GM12878 (cell line): ENCODE measurements at regions not wholly inside any gene's neighbourhood (a gene's known extent, or its start where the extent isn't known, plus 50 kb on each side); places are given as distances from the start of the nearest gene placed in this dataset.

Experiments used
- ASH2L ChIP-seq: fragments of 300-600, 200-600 bp; sonication (generic); IDR thresholded peaks from 2 replicates; pipeline ENCODE4 v1.6.1; 2017; ENCODE audit warnings: low read depth, mild to moderate bottlenecking, borderline replicate concordance
- ATF3 ChIP-seq: IDR thresholded peaks from 2 replicates; pipeline ENCODE4 v1.6.1; 2011; ENCODE audit warnings: low read depth, mild to moderate bottlenecking, low read length, moderate library complexity, borderline replicate concordance; ENCODE audit errors: extremely low read depth
- CHD2 ChIP-seq: IDR thresholded peaks from 2 replicates; pipeline ENCODE4 v1.6.1; 2011; ENCODE audit warnings: low read depth, low read length, improper control_type of control experiment, borderline replicate concordance
- MTA3 ChIP-seq: IDR thresholded peaks from 2 replicates; pipeline ENCODE4 v1.6.1; 2012; ENCODE audit warnings: low read length, inconsistent platforms, borderline replicate concordance
- POLR2A ChIP-seq: IDR thresholded peaks from 2 replicates; pipeline ENCODE4 v1.6.1; 2011; ENCODE audit warnings: low read depth, mild to moderate bottlenecking, low read length
- POLR2AphosphoS5 ChIP-seq: IDR thresholded peaks from 2 replicates; pipeline ENCODE4 v1.6.1; 2011; ENCODE audit warnings: mild to moderate bottlenecking, low read length, inconsistent platforms
- RAD21 ChIP-seq: IDR thresholded peaks from 2 replicates; pipeline ENCODE4 v1.6.1; 2011; ENCODE audit warnings: mild to moderate bottlenecking, low read depth, low read length, moderate library complexity; ENCODE audit not compliant: insufficient read depth
- SMARCA5 ChIP-seq: fragments of 450-650 bp; IDR thresholded peaks from 2 replicates; pipeline ENCODE4 v1.6.1; 2017; ENCODE audit warnings: mild to moderate bottlenecking
- SMC3 ChIP-seq: IDR thresholded peaks from 2 replicates; pipeline ENCODE4 v1.6.1; 2011; ENCODE audit warnings: low read length, improper control_type of control experiment, borderline replicate concordance
- ZBTB33 ChIP-seq: fragments of 450-650 bp; IDR thresholded peaks from 2 replicates; pipeline ENCODE4 v1.6.1; 2017; ENCODE audit warnings: mild to moderate bottlenecking
- ZNF384 ChIP-seq: IDR thresholded peaks from 2 replicates; pipeline ENCODE4 v1.6.1; 2012; ENCODE audit warnings: low read depth, mild to moderate bottlenecking, low read length, improper control_type of control experiment, borderline replicate concordance
- TF ChIP-seq, protein P1 (sequence below), 3 experiments: IDR thresholded peaks in 2 of 3; conservative IDR thresholded peaks in 1 of 3; 2 replicates each; pipeline ENCODE4 v1.5.1; 2011; ENCODE audit warnings: low read depth in 3 of 3, low read length in 3 of 3, mild to moderate bottlenecking in 3 of 3, control low read depth in 2 of 3, moderate library complexity in 2 of 3, inconsistent platforms in 1 of 3, mixed read lengths in 1 of 3; ENCODE audit not compliant: control insufficient read depth in 2 of 3, insufficient read depth in 1 of 3; ENCODE audit errors: extremely low read depth in 1 of 3

- TF ChIP-seq, protein P1, sequence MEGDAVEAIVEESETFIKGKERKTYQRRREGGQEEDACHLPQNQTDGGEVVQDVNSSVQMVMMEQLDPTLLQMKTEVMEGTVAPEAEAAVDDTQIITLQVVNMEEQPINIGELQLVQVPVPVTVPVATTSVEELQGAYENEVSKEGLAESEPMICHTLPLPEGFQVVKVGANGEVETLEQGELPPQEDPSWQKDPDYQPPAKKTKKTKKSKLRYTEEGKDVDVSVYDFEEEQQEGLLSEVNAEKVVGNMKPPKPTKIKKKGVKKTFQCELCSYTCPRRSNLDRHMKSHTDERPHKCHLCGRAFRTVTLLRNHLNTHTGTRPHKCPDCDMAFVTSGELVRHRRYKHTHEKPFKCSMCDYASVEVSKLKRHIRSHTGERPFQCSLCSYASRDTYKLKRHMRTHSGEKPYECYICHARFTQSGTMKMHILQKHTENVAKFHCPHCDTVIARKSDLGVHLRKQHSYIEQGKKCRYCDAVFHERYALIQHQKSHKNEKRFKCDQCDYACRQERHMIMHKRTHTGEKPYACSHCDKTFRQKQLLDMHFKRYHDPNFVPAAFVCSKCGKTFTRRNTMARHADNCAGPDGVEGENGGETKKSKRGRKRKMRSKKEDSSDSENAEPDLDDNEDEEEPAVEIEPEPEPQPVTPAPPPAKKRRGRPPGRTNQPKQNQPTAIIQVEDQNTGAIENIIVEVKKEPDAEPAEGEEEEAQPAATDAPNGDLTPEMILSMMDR (IDR thresholded peaks at IDR 0.05 in 2 of 3, conservative IDR thresholded peaks at IDR 0.05 in 1 of 3; ENCODE audit: control insufficient read depth in 2 of 3, extremely low read depth in 1 of 3, insufficient read depth in 1 of 3, low read depth in 3 of 3, low read length in 3 of 3): no peak
- TF ChIP-seq CHD2: no peak
- no peak for TF ChIP-seq POLR2AphosphoS5
- TF ChIP-seq SMARCA5: no peak
- TF ChIP-seq POLR2A: no peak
- no peak for TF ChIP-seq RAD21
- no peak for TF ChIP-seq MTA3
- no peak for TF ChIP-seq SMC3
- no peak for TF ChIP-seq ZNF384
- no peak for TF ChIP-seq ASH2L
- no peak for TF ChIP-seq ZBTB33
- TF ChIP-seq ATF3: no peak
Measured at GRCh38 chr7:49453486-49453885, 320.0 kb upstream of the VWC2 start.
